NCI-H1436 (cell line): ENCODE measurements at regions not wholly inside any gene's neighbourhood (a gene's known extent, or its start where the extent isn't known, plus 50 kb on each side); places are given as distances from the start of the nearest gene placed in this dataset.

Experiments
- DNase-seq: peaks from one replicate; lab custom pipeline; 2025; lab: John Stamatoyannopoulos, UW

DNA sequence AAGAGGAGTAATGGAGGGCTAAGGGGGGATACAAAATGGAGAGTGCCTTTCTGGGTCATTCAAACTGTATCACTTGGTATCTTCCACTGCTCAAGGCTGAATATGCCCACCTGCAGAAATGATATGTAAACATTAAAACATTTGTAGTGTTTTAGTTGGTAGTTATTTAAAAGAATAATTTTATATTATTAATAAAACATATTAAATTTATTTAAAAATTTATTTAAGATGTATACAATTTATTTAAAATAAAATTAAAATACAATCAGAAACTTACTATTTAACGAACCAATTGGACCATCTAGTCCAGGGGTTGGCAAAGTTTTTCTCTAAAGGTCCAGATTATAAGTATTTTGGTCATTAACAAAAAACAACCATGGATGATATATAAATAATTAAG is 308.5 kb downstream of the PLK2 start:
- DNase-seq: no peak

DNA sequence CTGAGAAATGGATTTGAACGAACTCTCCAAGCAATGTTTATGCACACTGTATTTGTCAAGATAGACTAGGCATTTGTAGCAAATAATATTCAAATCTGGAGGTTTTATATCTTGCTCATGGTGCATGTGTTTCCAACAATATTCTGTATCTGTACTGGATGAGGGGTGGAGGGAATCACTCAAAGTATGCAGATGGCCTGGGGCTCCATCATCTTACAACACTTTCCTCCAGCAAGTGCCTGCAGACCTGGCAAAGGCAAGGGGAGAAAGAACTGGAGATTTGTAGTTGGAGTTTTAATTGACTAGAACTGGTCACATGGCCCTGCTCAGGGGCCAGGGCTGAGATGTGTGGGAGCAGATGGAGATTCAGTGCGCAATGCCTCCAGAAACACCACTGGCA is 309.0 kb downstream of the PLK2 start:
- no peak for DNase-seq

DNA sequence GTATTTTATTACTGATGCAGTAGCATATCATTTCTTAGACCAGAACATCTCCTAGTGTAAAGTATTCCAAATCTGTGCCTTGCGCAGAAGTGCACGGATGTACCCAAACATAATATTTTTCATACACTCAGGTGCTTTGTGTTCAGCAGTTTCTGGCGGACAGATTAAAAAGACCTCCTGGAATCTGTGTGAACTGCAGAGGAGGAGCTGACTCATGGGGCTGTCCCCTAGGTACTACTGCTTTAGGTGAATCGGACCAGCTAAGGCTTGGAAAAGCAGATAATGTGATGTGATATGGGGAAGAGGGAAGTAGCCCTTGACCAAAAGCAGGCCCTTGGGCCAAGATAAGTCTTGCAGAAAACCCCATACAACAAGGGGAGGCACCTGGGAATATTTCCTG is 310.1 kb downstream of the PLK2 start:
- DNase-seq: no peak

DNA sequence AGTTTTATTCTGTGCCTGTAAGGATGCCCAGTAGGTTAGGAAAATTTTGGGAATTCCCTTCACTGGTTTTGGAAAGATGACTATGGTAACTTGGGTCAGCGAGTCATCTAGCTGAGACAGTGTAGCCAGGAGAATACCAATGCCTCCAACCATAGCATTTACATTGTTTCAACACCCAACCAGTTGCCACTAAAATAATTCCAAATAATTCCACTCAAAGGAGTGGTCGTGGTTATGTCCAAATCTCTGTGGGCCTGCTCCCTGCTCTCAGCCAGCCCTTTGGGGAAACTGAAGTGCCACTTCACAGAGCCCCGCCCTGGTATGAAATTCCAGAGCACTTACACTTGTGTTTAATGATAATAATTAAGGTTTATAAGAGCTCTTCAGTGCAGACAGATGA is 310.5 kb downstream of the PLK2 start:
- DNase-seq: no peak

DNA sequence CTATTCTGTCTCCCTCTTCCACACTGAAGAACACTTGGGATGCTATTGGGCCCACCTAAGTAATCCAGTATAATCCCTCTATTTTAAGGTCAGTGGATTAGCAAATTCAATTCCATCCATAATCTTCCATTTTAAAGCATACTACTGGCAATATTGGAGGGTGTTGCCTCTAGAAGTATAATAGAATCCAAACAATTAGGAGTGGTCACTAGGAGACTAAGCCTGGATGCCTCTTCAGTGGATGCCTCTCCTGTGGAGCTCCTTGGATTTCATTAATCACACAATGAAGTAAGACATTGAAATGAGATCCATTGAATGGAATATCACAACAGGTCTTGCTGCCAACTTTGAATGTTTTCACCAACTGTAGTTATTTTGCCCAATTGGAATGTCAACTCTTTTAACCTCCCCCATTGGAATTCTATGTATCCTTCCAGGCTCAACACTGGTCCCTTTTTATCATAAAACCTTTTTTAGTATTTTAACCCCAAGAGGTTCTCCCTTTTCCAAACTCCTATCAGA is 311.6 kb downstream of the PLK2 start:
- DNase-seq: no peak

DNA sequence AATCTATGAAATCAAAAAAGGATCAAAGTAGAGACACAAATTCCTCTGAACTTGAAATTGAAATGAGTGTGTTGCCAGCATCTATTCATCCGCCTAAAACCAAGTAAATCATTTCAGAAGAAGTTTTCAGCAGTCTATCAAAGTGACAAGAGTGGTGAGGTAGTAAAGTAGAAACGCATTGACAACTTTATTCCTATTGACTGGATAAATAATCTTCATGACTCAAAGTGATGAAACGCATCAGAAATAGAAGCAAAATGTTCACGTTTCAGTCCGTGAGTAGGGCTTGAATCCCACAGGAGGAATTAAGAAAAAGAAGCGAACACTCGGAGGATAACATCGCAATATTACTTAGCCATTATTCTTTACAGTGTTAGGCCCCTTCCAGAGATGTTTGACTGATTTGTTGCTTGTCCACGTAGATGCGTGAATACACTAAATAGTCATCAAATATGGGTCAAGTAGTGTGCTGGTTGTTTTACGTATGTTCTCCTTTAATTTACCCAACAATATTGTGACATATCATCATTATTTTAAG is 314.4 kb downstream of the PLK2 start:
- DNase-seq: no peak

DNA sequence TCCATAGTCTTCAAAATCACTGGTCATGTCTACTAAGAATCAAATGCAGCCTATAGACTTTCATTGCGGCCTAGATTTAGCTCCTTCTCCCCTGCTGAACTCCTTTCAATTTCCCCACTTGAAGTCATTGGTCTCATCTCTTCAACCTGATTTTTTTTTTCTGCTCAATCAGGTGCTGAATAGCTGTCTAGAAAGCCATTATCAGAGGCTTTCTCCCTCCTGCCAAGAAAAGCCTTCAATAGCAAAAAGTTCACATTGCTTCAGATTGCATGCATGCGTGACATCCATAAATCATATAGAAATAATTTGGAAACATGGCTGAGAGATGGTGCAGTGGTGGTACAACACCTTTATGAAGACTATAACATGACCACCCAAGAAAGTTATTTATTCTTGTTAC is 316.2 kb downstream of the PLK2 start:
- no peak for DNase-seq

DNA sequence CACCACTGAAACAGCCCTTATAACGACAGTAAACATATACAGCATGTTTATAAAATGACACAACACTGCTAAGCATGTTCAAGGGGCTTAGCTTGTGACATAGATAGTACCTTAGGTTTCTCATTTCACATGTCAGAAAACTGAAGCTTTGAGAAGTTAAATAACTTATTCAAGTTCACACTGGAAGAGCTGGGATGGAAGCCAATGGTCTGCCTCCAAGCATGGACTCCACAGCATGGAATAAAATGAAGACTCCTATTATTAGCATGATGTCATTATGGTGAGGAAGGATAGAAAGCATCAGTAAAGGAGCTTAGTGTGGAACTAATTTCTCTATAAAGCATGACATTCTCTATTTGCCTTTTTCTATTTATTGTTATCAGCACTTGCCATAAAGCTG is 316.7 kb downstream of the PLK2 start:
- DNase-seq: no peak

DNA sequence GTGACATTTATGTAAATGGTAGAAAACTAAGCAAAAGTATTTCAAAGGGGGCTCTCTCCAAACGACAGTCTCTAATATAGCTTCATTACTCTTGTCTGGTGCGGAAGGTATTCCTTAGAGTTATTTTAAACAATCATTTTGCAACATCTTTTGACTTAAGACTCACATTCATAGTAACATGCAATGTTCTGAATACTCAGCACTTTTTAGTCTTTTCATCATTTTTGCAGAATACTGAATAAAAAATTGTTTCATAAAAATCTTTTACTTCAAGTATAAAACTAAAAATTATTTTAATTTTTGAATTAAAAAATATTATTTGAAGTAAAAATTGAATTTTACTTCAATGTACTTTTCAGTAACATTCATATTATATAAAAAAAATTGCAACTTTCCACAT is 321.1 kb downstream of the PLK2 start:
- DNase-seq: no peak

DNA sequence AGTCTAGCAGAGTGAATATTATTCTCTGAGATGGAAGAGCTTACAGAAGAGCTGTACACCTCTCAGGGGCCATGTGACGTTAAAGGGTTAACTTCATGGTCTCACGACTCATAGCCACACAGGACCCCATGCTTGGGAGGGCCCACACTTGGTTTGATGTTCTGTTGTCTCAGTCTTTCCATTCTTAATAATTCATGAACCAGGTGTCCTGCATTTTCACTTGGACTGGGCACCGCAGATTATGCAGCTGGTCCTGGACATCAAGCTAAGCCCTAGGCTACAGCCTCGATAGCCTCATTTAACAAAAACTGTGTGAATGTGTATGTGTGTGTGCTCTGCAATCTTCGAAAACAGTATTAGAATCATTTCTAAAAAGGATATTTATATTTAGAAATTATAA is 323.5 kb downstream of the PLK2 start:
- DNase-seq: no peak

DNA sequence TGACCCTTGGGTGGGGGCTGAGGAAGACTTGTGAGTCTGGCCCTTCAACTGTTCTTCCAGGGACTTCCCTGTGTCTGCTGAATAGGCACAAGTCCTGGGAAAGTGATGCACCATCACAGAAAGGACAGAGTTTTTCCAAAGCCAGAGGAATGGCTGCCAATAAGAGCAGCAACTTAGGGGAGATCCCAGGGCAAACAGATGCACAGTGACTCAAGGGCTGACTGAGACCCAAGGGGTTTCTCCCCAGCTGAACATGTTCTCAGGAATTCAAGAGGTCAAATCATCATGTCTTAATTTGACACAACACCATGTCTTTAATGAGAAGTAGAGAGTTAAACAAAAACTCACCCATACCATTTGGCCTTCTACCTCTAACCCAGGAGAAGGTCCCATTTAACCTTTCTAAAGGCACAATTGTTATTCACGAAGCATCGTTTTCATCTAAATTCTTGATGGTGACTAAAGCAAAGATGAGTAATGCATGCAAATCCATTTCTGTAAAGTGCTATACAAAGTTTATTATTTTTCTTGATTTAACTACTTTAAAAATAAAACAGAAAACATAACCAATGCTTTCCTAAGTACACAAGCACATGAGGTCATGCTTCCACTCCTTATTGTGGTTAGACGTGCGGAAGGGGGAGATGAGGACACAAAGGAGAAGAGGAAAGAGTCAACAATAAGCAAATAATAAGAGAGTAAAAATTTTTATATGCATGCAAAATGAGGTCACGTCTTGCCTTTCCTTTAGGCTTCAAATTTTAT is 324.1 kb downstream of the PLK2 start:
- DNase-seq: no peak

DNA sequence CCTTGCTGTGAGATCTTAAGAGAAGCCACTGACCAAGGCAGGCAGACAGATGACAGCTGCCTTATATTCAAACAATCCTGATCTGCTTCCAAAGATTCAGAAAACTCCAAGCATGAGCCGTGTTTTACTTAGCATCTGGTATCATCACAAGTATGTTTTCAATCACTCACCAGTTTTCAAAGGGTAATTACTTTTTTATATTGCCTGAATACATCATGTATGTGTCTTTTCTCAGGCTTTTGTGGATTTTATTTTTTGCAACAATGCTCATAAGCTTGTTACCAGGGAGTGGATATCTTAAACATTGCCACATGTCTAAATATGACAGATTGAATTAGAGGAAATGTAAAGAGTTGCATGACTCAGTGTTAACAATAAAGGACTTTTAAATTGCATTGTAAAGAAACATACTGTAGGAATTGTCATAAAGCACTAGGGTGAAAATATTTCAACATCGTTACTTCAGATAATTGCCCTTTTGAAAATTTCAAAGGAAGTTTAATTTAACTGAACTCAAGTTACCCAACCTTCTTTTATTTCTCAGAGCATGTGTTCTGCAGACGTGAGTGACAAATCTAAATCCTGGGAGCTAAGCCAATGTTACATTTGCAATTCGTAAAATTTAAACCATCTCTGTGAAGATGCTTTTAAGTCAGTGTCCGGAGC is 326.1 kb downstream of the PLK2 start:
- DNase-seq: no peak

DNA sequence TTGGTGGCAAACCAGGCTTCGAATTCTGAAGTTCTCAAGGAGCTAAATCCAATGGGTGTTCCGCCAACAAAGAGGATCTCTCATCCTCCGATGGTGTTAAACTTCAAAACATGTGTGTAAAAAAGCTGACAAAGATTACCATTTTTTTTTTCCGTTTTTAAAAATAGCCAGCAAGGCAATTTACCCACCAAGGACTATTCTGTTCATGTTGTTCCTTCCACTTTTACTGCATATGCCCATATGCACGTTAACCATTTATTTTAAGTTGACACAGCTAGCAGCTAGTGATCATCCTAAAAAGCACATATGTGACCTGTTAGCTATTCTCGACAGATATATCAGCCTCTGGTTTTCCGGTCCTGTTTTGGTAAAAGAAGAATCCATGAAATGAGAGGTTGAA is 326.7 kb downstream of the PLK2 start:
- no peak for DNase-seq

DNA sequence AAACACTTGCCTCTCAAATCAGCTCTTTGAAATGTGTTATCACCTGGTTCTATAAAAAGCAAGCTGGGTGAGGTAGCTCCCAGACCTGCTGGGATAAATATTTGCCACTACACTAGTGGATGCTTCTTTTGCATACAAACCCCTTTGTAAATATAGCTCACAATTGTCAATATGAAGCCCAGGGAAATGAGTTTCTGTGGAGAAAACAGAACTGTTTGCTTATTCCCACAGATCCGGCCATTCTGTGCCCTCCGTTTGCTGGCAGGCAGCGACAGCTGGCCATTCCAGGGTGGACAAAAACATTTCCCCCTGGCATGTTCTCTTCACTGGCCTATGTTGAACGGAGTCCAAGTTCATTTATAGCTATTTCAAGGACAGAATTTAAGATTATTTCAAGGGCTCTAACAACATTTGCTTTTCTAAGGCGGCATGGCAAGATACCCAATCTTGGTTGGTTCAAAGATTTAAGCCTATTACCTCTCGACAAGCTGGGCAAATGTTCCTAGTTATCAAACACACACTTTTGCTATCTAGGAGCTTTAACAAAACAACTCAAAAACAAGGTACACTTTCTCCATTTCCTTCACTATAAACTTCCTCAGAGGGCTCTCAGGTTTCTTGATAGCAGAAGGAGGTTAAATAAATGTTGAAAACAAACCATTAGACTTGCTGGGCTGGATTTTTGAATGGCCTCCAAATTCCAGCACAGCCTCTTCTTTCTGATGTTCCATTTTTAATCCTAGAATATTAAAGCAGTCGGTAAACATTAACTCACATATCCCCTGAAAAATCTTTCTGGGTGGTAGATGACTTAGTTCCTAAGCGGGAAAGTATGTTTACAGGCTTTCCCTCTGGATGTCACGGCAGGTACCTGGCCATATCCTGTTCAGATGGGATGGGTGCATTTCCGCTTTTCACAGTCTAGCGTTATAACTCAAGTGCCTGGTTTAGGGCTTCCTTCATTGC is 332.3 kb downstream of the PLK2 start:
- DNase-seq: no peak

DNA sequence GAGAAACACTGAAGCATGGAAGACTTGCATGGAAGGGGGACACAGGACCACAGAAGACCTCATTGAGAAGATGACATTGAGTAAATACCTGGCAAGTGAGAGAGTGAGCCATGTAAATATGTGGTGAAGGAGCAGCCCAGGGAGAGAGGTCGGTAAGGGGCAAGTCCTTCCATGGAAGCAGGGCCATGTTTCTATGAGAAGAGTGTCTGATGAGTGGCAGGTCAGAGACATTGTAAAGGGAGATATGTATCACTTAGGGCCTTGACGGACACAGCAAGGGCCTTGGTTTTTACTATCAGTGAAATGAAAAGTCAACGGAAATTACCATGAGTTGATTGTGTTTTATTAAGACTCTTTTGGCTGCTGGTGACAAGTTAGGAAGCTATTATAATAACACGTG is 336.4 kb downstream of the PLK2 start:
- DNase-seq: no peak

DNA sequence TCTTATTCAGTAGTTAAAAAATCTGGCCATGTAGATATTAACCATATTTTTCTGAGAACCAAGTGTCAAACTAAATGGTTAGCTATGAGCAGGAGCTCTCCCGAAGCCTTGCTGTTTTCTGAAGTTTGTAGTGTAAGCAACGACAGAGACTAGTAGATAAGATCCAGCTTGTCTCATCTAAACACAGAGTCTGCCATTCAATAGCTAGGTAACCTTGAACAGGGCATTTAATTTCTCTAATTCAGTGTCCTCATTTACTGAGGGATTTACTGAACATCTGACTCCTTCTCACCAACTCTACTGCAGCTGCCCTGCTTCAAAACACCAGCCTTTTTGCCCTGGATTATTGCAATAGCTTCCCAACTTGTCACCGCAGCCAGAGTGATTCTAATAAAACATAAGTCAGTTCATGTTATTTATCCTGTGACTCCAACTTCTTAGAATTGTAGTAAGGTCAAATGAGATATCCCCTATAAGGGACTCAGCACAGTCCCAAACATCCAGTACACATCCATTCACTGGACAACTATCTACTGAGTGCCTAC is 337.0 kb downstream of the PLK2 start:
- no peak for DNase-seq

DNA sequence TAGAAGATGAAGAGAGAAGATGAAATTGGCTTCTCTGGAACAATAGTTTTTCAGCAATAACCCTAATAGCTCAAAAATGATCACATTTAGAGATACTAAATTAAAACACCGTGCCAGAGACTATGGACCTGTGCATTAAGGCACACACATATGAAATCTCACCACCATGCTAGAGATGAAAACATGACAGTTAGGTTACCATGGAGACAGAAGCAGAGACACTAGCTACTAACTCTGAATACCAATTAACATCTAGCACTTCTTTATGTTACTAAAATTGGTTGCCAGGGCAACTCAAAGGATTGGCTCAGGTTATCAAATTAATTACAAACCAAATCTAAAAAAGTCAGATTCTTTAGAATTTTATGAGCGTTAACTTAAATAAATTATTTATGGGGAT is 337.7 kb downstream of the PLK2 start:
- DNase-seq: no peak

DNA sequence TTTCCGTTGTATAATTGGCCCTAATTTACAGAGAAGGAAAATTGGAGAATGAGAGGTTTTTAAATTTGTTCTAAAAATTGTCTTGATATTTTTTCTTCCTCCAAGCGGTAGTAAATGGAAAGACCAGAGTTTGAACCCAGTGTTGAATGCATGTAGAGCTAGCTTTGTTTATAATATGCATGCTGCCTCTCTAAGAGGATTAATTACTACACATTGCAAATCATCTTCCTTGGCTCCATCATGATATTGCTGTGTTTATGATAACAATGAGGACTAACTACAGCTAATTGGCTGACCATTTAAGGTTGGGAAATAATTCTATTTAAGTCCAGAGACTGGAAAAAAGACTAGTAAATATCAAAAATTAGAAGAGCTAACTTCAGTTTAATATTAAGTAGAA is 338.5 kb downstream of the PLK2 start:
- DNase-seq: no peak

DNA sequence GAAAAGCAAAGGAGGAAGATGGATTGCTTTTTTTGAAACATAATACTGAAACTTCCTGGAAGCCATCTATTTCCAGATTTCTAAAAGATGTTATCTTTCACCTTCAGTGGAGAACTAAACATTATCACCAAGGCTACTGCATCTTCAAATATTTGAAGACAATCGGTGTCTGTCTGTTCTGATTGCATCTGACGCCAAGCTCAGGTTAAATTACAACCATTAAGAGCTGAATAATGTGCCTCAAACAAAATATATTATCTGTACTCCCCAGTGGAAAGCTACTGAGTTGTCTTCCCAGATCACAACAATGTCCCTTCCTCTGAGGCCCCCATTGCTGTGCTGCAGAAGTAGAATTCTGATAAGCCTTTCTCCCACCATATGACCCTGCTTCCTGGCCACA is 342.3 kb downstream of the PLK2 start:
- no peak for DNase-seq

DNA sequence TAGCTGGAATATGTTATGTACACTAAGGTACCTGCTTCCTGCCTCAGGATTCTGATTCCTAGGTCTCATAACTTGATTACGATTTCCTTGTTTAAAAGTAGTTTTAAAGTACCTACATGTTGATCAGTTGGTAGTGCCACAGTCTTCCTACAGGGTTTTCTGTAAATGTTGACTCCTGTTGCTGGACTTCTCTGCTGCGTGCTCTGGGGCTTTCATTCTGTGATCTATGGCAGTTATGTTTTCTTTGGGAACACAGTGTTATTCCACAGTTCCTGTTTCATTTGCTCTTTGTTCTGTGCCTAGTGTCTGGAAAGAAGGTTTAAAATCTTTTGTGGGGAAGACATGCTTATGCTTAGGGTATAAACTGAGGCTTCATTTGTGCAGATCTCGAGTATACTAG is 343.5 kb downstream of the PLK2 start:
- DNase-seq: no peak

DNA sequence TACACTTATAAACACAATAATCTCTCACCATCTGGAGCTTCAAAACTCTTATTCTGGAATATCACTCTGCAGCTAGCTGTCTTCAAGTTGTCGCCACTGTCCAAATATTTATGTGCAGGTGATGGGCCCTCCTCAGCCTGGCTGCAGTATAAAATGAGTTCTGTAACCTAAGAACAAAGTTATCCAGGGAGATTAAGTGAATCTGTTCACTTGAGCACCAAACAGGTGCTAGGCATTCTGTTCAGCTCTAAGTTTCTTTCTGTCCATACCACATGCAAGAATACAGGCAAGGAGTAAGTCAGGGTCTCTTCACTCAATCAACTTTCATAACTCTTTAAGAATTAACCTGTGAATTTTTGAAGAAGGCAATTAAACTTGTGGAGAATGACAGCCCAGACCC is 344.1 kb downstream of the PLK2 start:
- no peak for DNase-seq

DNA sequence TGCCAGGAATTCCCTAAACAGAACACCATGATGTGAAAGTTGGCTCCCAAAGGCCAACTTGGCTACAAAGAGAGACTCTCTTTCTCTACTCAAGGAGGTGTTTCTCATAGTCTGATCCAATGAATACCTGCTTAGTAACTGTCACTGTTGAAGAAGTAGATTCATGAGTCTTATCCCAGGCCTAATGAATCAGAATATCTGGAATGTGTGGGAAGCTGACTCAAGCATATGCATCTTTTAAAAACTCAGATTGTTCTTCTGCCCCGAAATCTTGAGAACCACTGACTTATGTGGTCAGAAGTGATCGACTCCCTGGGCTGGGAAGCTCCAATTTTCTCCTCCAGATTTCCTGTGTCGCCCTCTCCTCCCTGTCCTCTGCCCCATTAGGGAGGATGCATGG is 345.6 kb downstream of the PLK2 start:
- no peak for DNase-seq
